A549 (cell line): ENCODE measurements at regions not wholly inside any gene's neighbourhood (a gene's known extent, or its start where the extent isn't known, plus 50 kb on each side); places are given as distances from the start of the nearest gene placed in this dataset.

Experiments
- CBX8 ChIP-seq: fragments of 200-600 bp; sonication (generic); IDR thresholded peaks from 2 replicates; pipeline ENCODE4 v1.6.1; 2016
- EP300 ChIP-seq, 2 experiments: fragments of >200 bp; sonication (Bioruptor Twin); formaldehyde crosslinking; IDR thresholded peaks; 2 replicates in 1 of 2; 3 replicates in 1 of 2; pipeline ENCODE4 v1.6.1; 2016 to 2017
- JUNB ChIP-seq: fragments of >200 bp; sonication (Bioruptor Twin); formaldehyde crosslinking; IDR thresholded peaks from 2 replicates; pipeline ENCODE4 v1.6.1; 2016
- PHF8 ChIP-seq: fragments of 200-600 bp; sonication (generic); IDR thresholded peaks from 2 replicates; pipeline ENCODE4 v1.6.1; 2016; ENCODE audit warnings: low read depth, mild to moderate bottlenecking, antibody characterized with exemption, moderate library complexity, borderline replicate concordance
- POLR2A ChIP-seq: IDR thresholded peaks from 2 replicates; pipeline ENCODE4 v1.6.1; 2012; ENCODE audit warnings: mild to moderate bottlenecking, low read length
- POLR2AphosphoS2 ChIP-seq: conservative IDR thresholded peaks from 2 replicates; pipeline ENCODE4 v1.6.1; 2012; ENCODE audit warnings: low read length, improper control_type of control experiment, inconsistent platforms
- RAD21 ChIP-seq, 2 experiments: fragments of >200 bp in 1 of 2; sonication (Bioruptor Twin) in 1 of 2; formaldehyde crosslinking in 1 of 2; IDR thresholded peaks in 1 of 2; conservative IDR thresholded peaks in 1 of 2; 2 replicates in 1 of 2; 3 replicates in 1 of 2; pipeline ENCODE4 v1.6.1; 2012 to 2018; ENCODE audit warnings: inconsistent platforms in 1 of 2
- SMC3 ChIP-seq: fragments of >200 bp; sonication (Bioruptor Twin); formaldehyde crosslinking; IDR thresholded peaks from 3 replicates; pipeline ENCODE4 v1.6.1; 2018; ENCODE audit warnings: inconsistent platforms
- USF2 ChIP-seq: fragments of 450-650 bp; IDR thresholded peaks from 2 replicates; pipeline ENCODE4 v1.6.1; 2014; ENCODE audit warnings: antibody characterized with exemption
- ZNF302 ChIP-seq: fragments of 250-450 bp; sonication (Bioruptor Pico); IDR thresholded peaks from 2 replicates; pipeline ENCODE4 v1.9.0; 2021; ENCODE audit warnings: inconsistent platforms, mild to moderate bottlenecking, moderate library complexity
- TF ChIP-seq, protein P1 (sequence below): fragments of >200 bp; sonication (Bioruptor Twin); formaldehyde crosslinking; IDR thresholded peaks from 3 replicates; pipeline ENCODE4 v1.5.1; 2016
- TF ChIP-seq, protein P2 (sequence below): fragments of 200-600 bp; sonication (generic); IDR thresholded peaks from 2 replicates; pipeline ENCODE4 v1.6.1; 2016; ENCODE audit warnings: antibody characterized with exemption, mild to moderate bottlenecking, moderate library complexity

DNA sequence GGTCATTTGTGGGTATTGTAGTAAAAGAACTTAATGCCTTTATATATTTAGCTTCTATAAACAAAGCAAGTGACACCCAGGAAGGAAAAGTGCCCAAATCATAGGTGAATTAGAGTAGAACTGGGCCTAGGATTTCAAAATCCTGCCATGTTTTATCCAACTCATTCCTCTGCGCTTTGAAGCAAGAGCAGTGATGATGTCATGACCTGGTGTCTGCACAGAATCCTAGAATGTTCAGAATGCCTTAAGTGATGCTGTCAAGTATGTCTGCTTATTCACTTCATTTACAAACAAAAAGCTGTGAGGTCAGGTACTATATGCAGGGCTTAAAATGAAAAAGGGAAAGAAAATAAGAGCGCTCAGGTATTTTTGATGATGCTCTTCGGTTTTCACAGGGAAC lies 737.2 kb upstream of the ANKRD30A start:
- TF ChIP-seq POLR2A: no peak
- TF ChIP-seq, protein P1, sequence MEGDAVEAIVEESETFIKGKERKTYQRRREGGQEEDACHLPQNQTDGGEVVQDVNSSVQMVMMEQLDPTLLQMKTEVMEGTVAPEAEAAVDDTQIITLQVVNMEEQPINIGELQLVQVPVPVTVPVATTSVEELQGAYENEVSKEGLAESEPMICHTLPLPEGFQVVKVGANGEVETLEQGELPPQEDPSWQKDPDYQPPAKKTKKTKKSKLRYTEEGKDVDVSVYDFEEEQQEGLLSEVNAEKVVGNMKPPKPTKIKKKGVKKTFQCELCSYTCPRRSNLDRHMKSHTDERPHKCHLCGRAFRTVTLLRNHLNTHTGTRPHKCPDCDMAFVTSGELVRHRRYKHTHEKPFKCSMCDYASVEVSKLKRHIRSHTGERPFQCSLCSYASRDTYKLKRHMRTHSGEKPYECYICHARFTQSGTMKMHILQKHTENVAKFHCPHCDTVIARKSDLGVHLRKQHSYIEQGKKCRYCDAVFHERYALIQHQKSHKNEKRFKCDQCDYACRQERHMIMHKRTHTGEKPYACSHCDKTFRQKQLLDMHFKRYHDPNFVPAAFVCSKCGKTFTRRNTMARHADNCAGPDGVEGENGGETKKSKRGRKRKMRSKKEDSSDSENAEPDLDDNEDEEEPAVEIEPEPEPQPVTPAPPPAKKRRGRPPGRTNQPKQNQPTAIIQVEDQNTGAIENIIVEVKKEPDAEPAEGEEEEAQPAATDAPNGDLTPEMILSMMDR: no peak
- no peak for TF ChIP-seq EP300 (IDR thresholded peaks at IDR 0.05)
- no peak for TF ChIP-seq CBX8
- TF ChIP-seq USF2: no peak
- no peak for TF ChIP-seq JUNB
- no peak for TF ChIP-seq PHF8
- no peak for TF ChIP-seq ZNF302
- TF ChIP-seq, protein P2, sequence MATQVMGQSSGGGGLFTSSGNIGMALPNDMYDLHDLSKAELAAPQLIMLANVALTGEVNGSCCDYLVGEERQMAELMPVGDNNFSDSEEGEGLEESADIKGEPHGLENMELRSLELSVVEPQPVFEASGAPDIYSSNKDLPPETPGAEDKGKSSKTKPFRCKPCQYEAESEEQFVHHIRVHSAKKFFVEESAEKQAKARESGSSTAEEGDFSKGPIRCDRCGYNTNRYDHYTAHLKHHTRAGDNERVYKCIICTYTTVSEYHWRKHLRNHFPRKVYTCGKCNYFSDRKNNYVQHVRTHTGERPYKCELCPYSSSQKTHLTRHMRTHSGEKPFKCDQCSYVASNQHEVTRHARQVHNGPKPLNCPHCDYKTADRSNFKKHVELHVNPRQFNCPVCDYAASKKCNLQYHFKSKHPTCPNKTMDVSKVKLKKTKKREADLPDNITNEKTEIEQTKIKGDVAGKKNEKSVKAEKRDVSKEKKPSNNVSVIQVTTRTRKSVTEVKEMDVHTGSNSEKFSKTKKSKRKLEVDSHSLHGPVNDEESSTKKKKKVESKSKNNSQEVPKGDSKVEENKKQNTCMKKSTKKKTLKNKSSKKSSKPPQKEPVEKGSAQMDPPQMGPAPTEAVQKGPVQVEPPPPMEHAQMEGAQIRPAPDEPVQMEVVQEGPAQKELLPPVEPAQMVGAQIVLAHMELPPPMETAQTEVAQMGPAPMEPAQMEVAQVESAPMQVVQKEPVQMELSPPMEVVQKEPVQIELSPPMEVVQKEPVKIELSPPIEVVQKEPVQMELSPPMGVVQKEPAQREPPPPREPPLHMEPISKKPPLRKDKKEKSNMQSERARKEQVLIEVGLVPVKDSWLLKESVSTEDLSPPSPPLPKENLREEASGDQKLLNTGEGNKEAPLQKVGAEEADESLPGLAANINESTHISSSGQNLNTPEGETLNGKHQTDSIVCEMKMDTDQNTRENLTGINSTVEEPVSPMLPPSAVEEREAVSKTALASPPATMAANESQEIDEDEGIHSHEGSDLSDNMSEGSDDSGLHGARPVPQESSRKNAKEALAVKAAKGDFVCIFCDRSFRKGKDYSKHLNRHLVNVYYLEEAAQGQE: no peak
- TF ChIP-seq RAD21 (conservative IDR thresholded peaks at IDR 0.05 in 1 of 2, IDR thresholded peaks at IDR 0.05 in 1 of 2): no peak
- no peak for TF ChIP-seq POLR2AphosphoS2
- no peak for TF ChIP-seq SMC3
